Natural killer cell treated with Interleukin-12 subunit alpha and Interleukin-12 subunit beta and Interleukin-15 and Interleukin-18, amount 100 ng/mL, for 72 hours (primary cell): ENCODE measurements at regions not wholly inside any gene's neighbourhood (a gene's known extent, or its start where the extent isn't known, plus 50 kb on each side); places are given as distances from the start of the nearest gene placed in this dataset.

Experiments
- ATAC-seq, 2 donors: fragments of 150-1000 bp; cut with Tn5 transposase in 1 of 2; sonication (Bioruptor Pico), chemical (Tn5 transposase) in 1 of 2; 2 replicates each; pipeline ENCODE4 v1.10.0; 2021
- DNase-seq: peaks from one replicate; pipeline ENCODE4 v3.0.0; 2022; ENCODE audit warnings: low spot score
- H3K27ac Mint-ChIP-seq, 2 donors: 1 replicate in 1 of 2; 2 replicates in 1 of 2; pipeline ENCODE4 v1.8.0; 2022; ENCODE audit warnings: mixed read lengths in 2 of 2, mild to moderate bottlenecking in 1 of 2, moderate library complexity in 1 of 2
- H3K27me3 Mint-ChIP-seq, 2 donors: 1 replicate in 1 of 2; 2 replicates in 1 of 2; pipeline ENCODE4 v1.8.0; 2022; ENCODE audit warnings: mixed read lengths in 2 of 2
- H3K36me3 Mint-ChIP-seq: one replicate; pipeline ENCODE4 v1.8.0; 2022; ENCODE audit warnings: mixed read lengths
- H3K4me1 Mint-ChIP-seq, 2 donors: 1 replicate in 1 of 2; 2 replicates in 1 of 2; pipeline ENCODE4 v1.8.0; 2022; ENCODE audit warnings: low read depth in 2 of 2, mixed read lengths in 2 of 2, mild to moderate bottlenecking in 1 of 2
- H3K4me3 Mint-ChIP-seq: one replicate; pipeline ENCODE4 v1.8.0; 2022; ENCODE audit warnings: mixed read lengths
- H3K9me3 Mint-ChIP-seq: 2 replicates; pipeline ENCODE4 v1.8.0; 2022; ENCODE audit warnings: mixed read lengths

- Mint-ChIP-seq H3K27ac (no peak overlapping the region), H3K4me3 (no peak overlapping the region), H3K9me3 (no peaks in the 10 kb centered on the region), H3K27me3 (peaks cover 0 to 19% of the 10 kb centered on the region in 2 donors), H3K36me3 (no peaks in the 10 kb centered on the region), H3K4me1 (no peaks in the 10 kb centered on the region)
- ATAC-seq, result no peak
- DNase-seq, result no peak
Measured at GRCh38 chr7:96638669-96639068, 71.0 kb downstream of the SEM1 start.

GRCh38 chr7:96637522-96637921, 72.1 kb downstream of the SEM1 start:
- DNase-seq, result no peak
- no peaks in the 10 kb centered on the region for H3K36me3 Mint-ChIP-seq
- H3K9me3 Mint-ChIP-seq, result no peaks in the 10 kb centered on the region
- no peak overlapping the region for H3K4me3 Mint-ChIP-seq
- no peaks in the 10 kb centered on the region for H3K4me1 Mint-ChIP-seq
- no peak for ATAC-seq
- peaks cover 0 to 17% of the 10 kb centered on the region in 2 donors for H3K27me3 Mint-ChIP-seq
- no peak overlapping the region for H3K27ac Mint-ChIP-seq

- ATAC-seq, result no peak
- no peak overlapping the region for H3K4me3 Mint-ChIP-seq
Measured at GRCh38 chr7:96636979-96637378, 72.7 kb downstream of the SEM1 start.

GRCh38 chr7:96636342-96636860, 73.2 kb downstream of the SEM1 start:
- Mint-ChIP-seq H3K9me3 (no peaks in the 10 kb centered on the region), H3K4me3 (no peak overlapping the region)

More at GRCh38 chr7:96636979-96637378, 72.7 kb downstream of the SEM1 start:
- DNase-seq, result no peak
- H3K36me3 Mint-ChIP-seq, result no peaks in the 10 kb centered on the region
- H3K27me3 Mint-ChIP-seq, result peaks cover 0 to 19% of the 10 kb centered on the region in 2 donors
- no peaks in the 10 kb centered on the region for H3K9me3 Mint-ChIP-seq
- no peaks in the 10 kb centered on the region for H3K4me1 Mint-ChIP-seq
- H3K27ac Mint-ChIP-seq, result no peak overlapping the region

GRCh38 chr7:96629884-96630283, 79.8 kb downstream of the SEM1 start:
- Mint-ChIP-seq H3K4me3 (no peak overlapping the region), H3K36me3 (peaks cover 11% of the 10 kb centered on the region), H3K4me1 (no peaks in the 10 kb centered on the region), H3K27ac (no peak overlapping the region), H3K27me3 (peaks cover 28% of the 10 kb centered on the region in 2 donors), H3K9me3 (peaks cover 18% of the 10 kb centered on the region)
- no peak for DNase-seq
- ATAC-seq, result no peak

More at GRCh38 chr7:96636342-96636860, 73.2 kb downstream of the SEM1 start:
- DNase-seq, result no peak
- Mint-ChIP-seq H3K36me3 (no peaks in the 10 kb centered on the region), H3K27me3 (peaks cover 0 to 19% of the 10 kb centered on the region in 2 donors), H3K27ac (no peak overlapping the region), H3K4me1 (no peaks in the 10 kb centered on the region)
- ATAC-seq, result no peak

- Mint-ChIP-seq H3K4me1 (no peaks in the 10 kb centered on the region), H3K27ac (no peak overlapping the region), H3K9me3 (peaks cover 22% of the 10 kb centered on the region), H3K36me3 (peaks cover 11% of the 10 kb centered on the region), H3K4me3 (no peak overlapping the region), H3K27me3 (peaks cover 28 to 31% of the 10 kb centered on the region in 2 donors)
- no peak for DNase-seq
- no peak for ATAC-seq
Measured at GRCh38 chr7:96624954-96625353, 84.7 kb downstream of the SEM1 start.

GRCh38 chr7:96621932-96622331, 87.7 kb downstream of the SEM1 start:
- no peak for ATAC-seq
- Mint-ChIP-seq H3K27ac (no peak overlapping the region), H3K27me3 (peaks cover 14 to 16% of the 10 kb centered on the region in 2 donors), H3K9me3 (peaks cover 13% of the 10 kb centered on the region), H3K36me3 (peaks cover 10% of the 10 kb centered on the region), H3K4me3 (no peak overlapping the region), H3K4me1 (no peaks in the 10 kb centered on the region)
- no peak for DNase-seq

- Mint-ChIP-seq H3K9me3 (peaks cover 16% of the 10 kb centered on the region), H3K36me3 (peaks cover 16% of the 10 kb centered on the region), H3K4me1 (no peaks in the 10 kb centered on the region), H3K4me3 (no peak overlapping the region), H3K27me3 (peaks cover 6 to 33% of the 10 kb centered on the region in 2 donors), H3K27ac (no peak overlapping the region)
- DNase-seq (no peak), ATAC-seq (no peak)
Measured at GRCh38 chr7:96614154-96614867, 95.3 kb downstream of the SEM1 start.

GRCh38 chr7:96612034-96612433, 97.6 kb downstream of the SEM1 start:
- H3K27ac Mint-ChIP-seq, result no peak overlapping the region
- peaks cover 9 to 33% of the 10 kb centered on the region in 2 donors for H3K27me3 Mint-ChIP-seq
- H3K4me1 Mint-ChIP-seq, result no peaks in the 10 kb centered on the region
- H3K36me3 Mint-ChIP-seq, result peaks cover 6% of the 10 kb centered on the region
- peaks cover 7% of the 10 kb centered on the region for H3K9me3 Mint-ChIP-seq
- ATAC-seq (no peak), DNase-seq (no peak)
- H3K4me3 Mint-ChIP-seq, result no peak overlapping the region

- no peak overlapping the region for H3K27ac Mint-ChIP-seq
- no peaks in the 10 kb centered on the region for H3K36me3 Mint-ChIP-seq
- no peaks in the 10 kb centered on the region for H3K9me3 Mint-ChIP-seq
- DNase-seq (no peak), ATAC-seq (no peak)
- no peaks in the 10 kb centered on the region for H3K4me1 Mint-ChIP-seq
- peaks cover 19 to 37% of the 10 kb centered on the region in 2 donors for H3K27me3 Mint-ChIP-seq
- no peak overlapping the region for H3K4me3 Mint-ChIP-seq
Measured at GRCh38 chr7:96605045-96605716, 104.5 kb downstream of the SEM1 start.

- Mint-ChIP-seq H3K36me3 (no peaks in the 10 kb centered on the region), H3K27ac (no peak overlapping the region), H3K27me3 (peaks cover 19 to 41% of the 10 kb centered on the region in 2 donors), H3K4me1 (no peaks in the 10 kb centered on the region), H3K4me3 (no peak overlapping the region), H3K9me3 (no peaks in the 10 kb centered on the region)
- no peak for DNase-seq
- no peak for ATAC-seq
Measured at GRCh38 chr7:96599288-96599936, 110.2 kb downstream of the SEM1 start.

GRCh38 chr7:96598421-96598820, 111.2 kb downstream of the SEM1 start:
- peaks cover 19 to 41% of the 10 kb centered on the region in 2 donors for H3K27me3 Mint-ChIP-seq
- DNase-seq (no peak), ATAC-seq (no peak)
- H3K27ac Mint-ChIP-seq, result no peak overlapping the region
- no peaks in the 10 kb centered on the region for H3K4me1 Mint-ChIP-seq
- no peaks in the 10 kb centered on the region for H3K9me3 Mint-ChIP-seq
- no peaks in the 10 kb centered on the region for H3K36me3 Mint-ChIP-seq
- no peak overlapping the region for H3K4me3 Mint-ChIP-seq

- Mint-ChIP-seq H3K4me1 (no peaks in the 10 kb centered on the region), H3K4me3 (no peak overlapping the region), H3K9me3 (no peaks in the 10 kb centered on the region), H3K27ac (no peak overlapping the region), H3K36me3 (no peaks in the 10 kb centered on the region), H3K27me3 (peaks cover 18 to 55% of the 10 kb centered on the region in 2 donors)
- ATAC-seq (no peak), DNase-seq (no peak)
Measured at GRCh38 chr7:96596120-96596826, 113.4 kb downstream of the SEM1 start.
